ENCODE measurements at regions not wholly inside any gene's neighbourhood (a gene's known extent, or its start where the extent isn't known, plus 50 kb on each side); places are given as distances from the start of the nearest gene placed in this dataset.

- FAIRE-seq: no peak
- no peak for DNase-seq (ENCODE audit: insufficient read length, low spot score)
- TF ChIP-seq POU2F2 (IDR thresholded peaks at IDR 0.05; ENCODE audit: low read depth, low read length): no peak
- no peak for TF ChIP-seq POLR2A (IDR thresholded peaks at IDR 0.05; ENCODE audit: low read depth, low read length)
- no peak for TF ChIP-seq SPI1 (IDR thresholded peaks at IDR 0.05; ENCODE audit: low read depth, low read length)
- TF ChIP-seq TAF1 (IDR thresholded peaks at IDR 0.05; ENCODE audit: low read depth, low read length): no peak
Observed at GRCh38 chr2:240346753-240347372, 88.6 kb upstream of the GPC1 start.

- FAIRE-seq (no peak), DNase-seq (ENCODE audit: insufficient read length, low spot score) (no peak)
- no peak for TF ChIP-seq PAX5 (IDR thresholded peaks at IDR 0.05; ENCODE audit: insufficient read depth, low read length, severe bottlenecking)
- no peak for TF ChIP-seq POLR2AphosphoS5 (IDR thresholded peaks at IDR 0.05; ENCODE audit: low read depth, low read length)
- TF ChIP-seq POU2F2 (IDR thresholded peaks at IDR 0.05; ENCODE audit: low read depth, low read length): no peak
- TF ChIP-seq POLR2A (IDR thresholded peaks at IDR 0.05; ENCODE audit: low read depth, low read length): no peak
- no peak for TF ChIP-seq TAF1 (IDR thresholded peaks at IDR 0.05; ENCODE audit: low read depth, low read length)
- TF ChIP-seq SPI1 (IDR thresholded peaks at IDR 0.05; ENCODE audit: low read depth, low read length): no peak
Observed at GRCh38 chr2:240347373-240347940, 88.0 kb upstream of the GPC1 start.

DNA sequence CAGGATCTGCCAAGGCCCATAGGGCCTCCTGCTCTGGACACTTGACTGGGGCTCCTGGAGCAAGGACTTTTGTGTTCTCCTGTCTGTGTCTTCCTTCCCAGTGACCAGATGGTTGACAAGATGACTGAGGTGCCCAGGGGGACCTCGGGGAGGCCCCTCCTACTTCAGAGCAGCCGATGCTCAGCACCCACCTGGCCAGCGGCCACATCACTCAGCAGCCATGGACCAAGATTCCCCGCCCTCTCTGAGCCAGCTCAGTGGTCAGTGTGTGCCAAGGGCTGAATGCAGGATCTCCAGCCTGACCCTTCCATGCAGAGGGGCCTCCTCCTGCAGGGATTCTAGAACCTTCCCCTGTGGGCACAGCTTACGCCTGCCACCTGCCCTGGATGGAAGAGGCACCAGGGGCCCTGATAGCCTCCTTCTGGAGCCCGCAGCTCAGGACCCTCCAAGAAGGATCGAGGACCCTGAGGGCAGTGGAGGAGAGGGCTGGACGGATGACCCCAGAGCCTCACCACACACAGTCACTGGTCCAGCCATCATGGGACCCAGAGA is 87.4 kb upstream of the GPC1 start:
- DNase-seq (ENCODE audit: insufficient read length, low spot score): no peak
- FAIRE-seq: no peak
- TF ChIP-seq TAF1 (IDR thresholded peaks at IDR 0.05; ENCODE audit: low read depth, low read length) (no peak), POLR2AphosphoS5 (IDR thresholded peaks at IDR 0.05; ENCODE audit: low read depth, low read length) (no peak), POLR2A (IDR thresholded peaks at IDR 0.05; ENCODE audit: low read depth, low read length) (no peak), POU2F2 (IDR thresholded peaks at IDR 0.05; ENCODE audit: low read depth, low read length) (no peak), SPI1 (IDR thresholded peaks at IDR 0.05; ENCODE audit: low read depth, low read length) (no peak)

GRCh38 chr2:240348522-240348921 is 86.9 kb upstream of the GPC1 start:
- FAIRE-seq: no peak
- DNase-seq (ENCODE audit: insufficient read length, low spot score): no peak
- TF ChIP-seq POLR2AphosphoS5 (IDR thresholded peaks at IDR 0.05; ENCODE audit: low read depth, low read length) (no peak), TAF1 (IDR thresholded peaks at IDR 0.05; ENCODE audit: low read depth, low read length) (no peak), SPI1 (IDR thresholded peaks at IDR 0.05; ENCODE audit: low read depth, low read length) (no peak), POLR2A (IDR thresholded peaks at IDR 0.05; ENCODE audit: low read depth, low read length) (no peak), POU2F2 (IDR thresholded peaks at IDR 0.05; ENCODE audit: low read depth, low read length) (no peak), PAX5 (IDR thresholded peaks at IDR 0.05; ENCODE audit: insufficient read depth, low read length, severe bottlenecking) (no peak)

DNA sequence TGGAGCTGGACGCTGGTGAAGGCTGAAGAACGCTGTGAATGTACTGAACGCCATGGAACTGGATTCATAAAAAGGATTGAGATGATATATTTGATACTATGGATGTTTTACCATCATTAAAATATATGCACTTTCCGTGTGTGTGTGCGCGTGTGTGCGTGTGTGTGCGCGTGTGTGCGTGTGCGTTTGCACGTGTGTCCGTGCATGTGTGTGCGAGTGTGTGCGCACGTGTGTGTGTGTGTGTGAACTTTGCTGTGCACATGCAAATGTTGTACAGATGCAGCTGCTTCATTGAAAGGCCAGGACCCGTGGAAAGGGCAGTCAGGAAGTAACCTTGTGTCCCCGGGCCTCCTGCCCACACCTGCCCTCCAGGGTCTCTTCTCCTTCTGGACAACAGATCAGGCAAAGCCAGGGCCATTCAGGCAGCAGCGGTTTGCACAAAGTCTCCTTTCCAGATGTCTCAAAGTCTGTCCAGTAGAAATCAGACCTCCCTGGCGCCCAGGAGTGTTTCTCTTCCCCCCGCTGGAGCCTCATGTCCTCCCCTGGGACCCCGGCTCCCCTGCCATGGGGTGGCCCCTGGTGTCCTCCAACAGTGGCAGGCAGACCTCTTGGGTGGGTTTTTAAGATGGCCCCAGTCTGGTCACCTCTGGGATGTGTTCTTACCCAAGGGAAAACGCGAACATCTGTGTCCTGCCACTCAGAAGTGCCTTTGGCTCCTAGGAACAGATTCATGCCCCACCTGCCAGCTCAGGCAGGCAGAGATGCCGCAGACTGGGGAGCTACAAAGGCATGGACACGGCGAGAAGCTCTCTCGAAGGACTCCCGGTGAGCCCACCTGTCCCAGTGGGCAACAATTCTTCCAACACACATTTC is 86.1 kb upstream of the GPC1 start:
- DNase-seq (ENCODE audit: insufficient read length, low spot score) (no peak), FAIRE-seq (no peak)
- no peak for TF ChIP-seq PAX5 (IDR thresholded peaks at IDR 0.05; ENCODE audit: insufficient read depth, low read length, severe bottlenecking)
- TF ChIP-seq SPI1 (IDR thresholded peaks at IDR 0.05; ENCODE audit: low read depth, low read length): no peak
- no peak for TF ChIP-seq POU2F2 (IDR thresholded peaks at IDR 0.05; ENCODE audit: low read depth, low read length)
- no peak for TF ChIP-seq POLR2A (IDR thresholded peaks at IDR 0.05; ENCODE audit: low read depth, low read length)
- no peak for TF ChIP-seq TAF1 (IDR thresholded peaks at IDR 0.05; ENCODE audit: low read depth, low read length)
- no peak for TF ChIP-seq POLR2AphosphoS5 (IDR thresholded peaks at IDR 0.05; ENCODE audit: low read depth, low read length)

- DNase-seq (ENCODE audit: insufficient read length, low spot score) (no peak), FAIRE-seq (no peak)
- TF ChIP-seq SPI1 (IDR thresholded peaks at IDR 0.05; ENCODE audit: low read depth, low read length) (no peak), POU2F2 (IDR thresholded peaks at IDR 0.05; ENCODE audit: low read depth, low read length) (no peak), PAX5 (IDR thresholded peaks at IDR 0.05; ENCODE audit: insufficient read depth, low read length, severe bottlenecking) (no peak)
Observed at GRCh38 chr2:240350006-240350355, 85.5 kb upstream of the GPC1 start.

GRCh38 chr2:240350696-240351087 is 84.8 kb upstream of the GPC1 start:
- DNase-seq (ENCODE audit: insufficient read length, low spot score) (no peak), FAIRE-seq (no peak)
- TF ChIP-seq TAF1 (IDR thresholded peaks at IDR 0.05; ENCODE audit: low read depth, low read length): no peak
- no peak for TF ChIP-seq POLR2AphosphoS5 (IDR thresholded peaks at IDR 0.05; ENCODE audit: low read depth, low read length)
- no peak for TF ChIP-seq PAX5 (IDR thresholded peaks at IDR 0.05; ENCODE audit: insufficient read depth, low read length, severe bottlenecking)
- no peak for TF ChIP-seq POLR2A (IDR thresholded peaks at IDR 0.05; ENCODE audit: low read depth, low read length)
- no peak for TF ChIP-seq POU2F2 (IDR thresholded peaks at IDR 0.05; ENCODE audit: low read depth, low read length)
- no peak for TF ChIP-seq SPI1 (IDR thresholded peaks at IDR 0.05; ENCODE audit: low read depth, low read length)

DNA sequence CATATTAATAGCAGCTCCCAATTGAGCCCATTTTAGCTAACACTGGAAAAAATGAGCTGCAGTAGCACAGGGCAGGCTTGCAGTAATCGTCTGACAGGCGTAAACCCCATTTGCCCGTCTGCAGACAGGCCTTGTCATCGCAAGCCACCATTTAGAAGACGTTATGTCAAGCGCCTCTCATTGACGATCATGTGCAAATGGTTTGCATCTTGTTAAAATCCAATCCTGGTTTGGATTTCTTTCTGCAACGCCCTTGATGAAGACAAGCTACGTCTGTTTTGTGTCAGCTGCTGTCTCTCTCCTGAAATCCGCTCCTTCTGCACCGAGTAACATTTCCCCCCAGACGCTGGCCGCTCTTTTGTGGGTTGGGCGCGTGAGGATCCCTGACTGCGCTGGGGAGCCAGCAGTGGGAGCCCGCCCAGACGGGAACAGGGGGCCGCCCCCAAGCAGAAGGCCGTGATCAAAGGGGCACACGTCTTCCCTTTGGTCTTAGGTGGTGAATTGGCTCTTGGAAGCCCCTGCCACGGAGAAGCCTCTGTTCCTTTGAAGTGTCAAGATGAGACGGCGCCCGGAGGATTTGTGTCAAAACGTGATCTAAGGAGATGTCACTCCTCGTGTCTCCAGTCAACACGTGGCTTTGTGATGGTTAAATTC is 84.2 kb upstream of the GPC1 start:
- FAIRE-seq (no peak), DNase-seq (ENCODE audit: insufficient read length, low spot score) (no peak)
- TF ChIP-seq PAX5 (IDR thresholded peaks at IDR 0.05; ENCODE audit: insufficient read depth, low read length, severe bottlenecking) (no peak), TAF1 (IDR thresholded peaks at IDR 0.05; ENCODE audit: low read depth, low read length) (no peak), POLR2AphosphoS5 (IDR thresholded peaks at IDR 0.05; ENCODE audit: low read depth, low read length) (no peak), POLR2A (IDR thresholded peaks at IDR 0.05; ENCODE audit: low read depth, low read length) (no peak), SPI1 (IDR thresholded peaks at IDR 0.05; ENCODE audit: low read depth, low read length) (no peak), POU2F2 (IDR thresholded peaks at IDR 0.05; ENCODE audit: low read depth, low read length) (no peak)

GRCh38 chr2:240351826-240352426 is 83.5 kb upstream of the GPC1 start:
- no peak for TF ChIP-seq POU2F2 (IDR thresholded peaks at IDR 0.05; ENCODE audit: low read depth, low read length)
- TF ChIP-seq TAF1 (IDR thresholded peaks at IDR 0.05; ENCODE audit: low read depth, low read length): no peak
- no peak for TF ChIP-seq PAX5 (IDR thresholded peaks at IDR 0.05; ENCODE audit: insufficient read depth, low read length, severe bottlenecking)
- TF ChIP-seq POLR2AphosphoS5 (IDR thresholded peaks at IDR 0.05; ENCODE audit: low read depth, low read length): no peak
- TF ChIP-seq POLR2A (IDR thresholded peaks at IDR 0.05; ENCODE audit: low read depth, low read length): no peak
- no peak for TF ChIP-seq SPI1 (IDR thresholded peaks at IDR 0.05; ENCODE audit: low read depth, low read length)
- no peak for FAIRE-seq
- DNase-seq (ENCODE audit: insufficient read length, low spot score): no peak
